ENCODE measurements at regions not wholly inside any gene's neighbourhood (a gene's known extent, or its start where the extent isn't known, plus 50 kb on each side); places are given as distances from the start of the nearest gene placed in this dataset.

GRCh38 chr10:65166272-65166671 is 1645.1 kb downstream of the REEP3 start:
- TF ChIP-seq ZNF8 (CRISPR knock-in tag; IDR thresholded peaks at IDR 0.05) (no peak), TSHZ2 (CRISPR knock-in tag; IDR thresholded peaks at IDR 0.05) (no peak), TCF4 (CRISPR knock-in tag; IDR thresholded peaks at IDR 0.05; ENCODE audit: borderline replicate concordance) (no peak), SNAI2 (CRISPR knock-in tag; IDR thresholded peaks at IDR 0.05) (no peak), PATZ1 (CRISPR knock-in tag; IDR thresholded peaks at IDR 0.05; ENCODE audit: borderline replicate concordance) (no peak), ARNTL (CRISPR knock-in tag; IDR thresholded peaks at IDR 0.05; ENCODE audit: borderline replicate concordance, low read depth) (no peak), RARB (CRISPR knock-in tag; IDR thresholded peaks at IDR 0.05) (no peak), ZFP30 (CRISPR knock-in tag; IDR thresholded peaks at IDR 0.05) (no peak), GLIS3 (CRISPR knock-in tag; IDR thresholded peaks at IDR 0.05) (no peak), ZNF70 (CRISPR knock-in tag; IDR thresholded peaks at IDR 0.05) (no peak), OSR1 (CRISPR knock-in tag; IDR thresholded peaks at IDR 0.05) (no peak), ZFP3 (CRISPR knock-in tag; IDR thresholded peaks at IDR 0.05) (no peak)
